ENCODE measurements at regions not wholly inside any gene's neighbourhood (a gene's known extent, or its start where the extent isn't known, plus 50 kb on each side); places are given as distances from the start of the nearest gene placed in this dataset.
"Not testable (repeated sequence)": the region's sequence is repeated elsewhere in the genome, so short reads cannot be mapped to it uniquely, and the experiment has no call there.

GRCh38 chr6:6824381-6824780, 235.9 kb downstream of the LY86 start:
- DNase-seq (no peak), ATAC-seq (no peak)
- intact Hi-C loops (cut with DNase I) = loop anchor here in 1 of 2 donors (10.0 kb wide), 1 partner anchor 60 kb away; no protein-coding TSS in a partner anchor

GRCh38 chr6:6825193-6825784, 236.8 kb downstream of the LY86 start:
- intact Hi-C loops (cut with DNase I) = loop anchor here in 1 of 2 donors (10.0 kb wide), 1 partner anchor 60 kb away; no protein-coding TSS in a partner anchor
- no peak for DNase-seq
- peak in 1 of 2 donors; percentile 45 for ATAC-seq

GRCh38 chr6:6826095-6826901, 237.8 kb downstream of the LY86 start:
- ATAC-seq = peak; percentile 87 to 90
- intact Hi-C loops (cut with DNase I) = loop anchor here in 1 of 2 donors (10.0 kb wide), 1 partner anchor 61 kb away; no protein-coding TSS in a partner anchor
- peak; percentile 50 for DNase-seq

GRCh38 chr6:6826961-6827360, 238.4 kb downstream of the LY86 start:
- no peak for DNase-seq
- intact Hi-C loops (cut with DNase I) = loop anchor here in 1 of 2 donors (10.0 kb wide), 1 partner anchor 62 kb away; no protein-coding TSS in a partner anchor
- ATAC-seq = no peak

GRCh38 chr6:6829872-6830685, 241.6 kb downstream of the LY86 start:
- DNase-seq (no peak), ATAC-seq (no peak)
- intact Hi-C loops (cut with DNase I) = loop anchor here in 1 of 2 donors (10.0 kb wide), 1 partner anchor 65 kb away; no protein-coding TSS in a partner anchor

GRCh38 chr6:6830686-6831063, 242.2 kb downstream of the LY86 start:
- intact Hi-C loops (cut with DNase I); DNase-seq; ATAC-seq: not testable (repeated sequence)

GRCh38 chr6:6832439-6832838, 243.9 kb downstream of the LY86 start:
- intact Hi-C loops (cut with DNase I) = no loop called here
- DNase-seq (no peak), ATAC-seq (no peak)

GRCh38 chr6:6834356-6835222, 246.1 kb downstream of the LY86 start:
- peak; percentile 61 to 87 for ATAC-seq
- intact Hi-C loops (cut with DNase I) = no loop called here
- DNase-seq = no peak

GRCh38 chr6:6835223-6835503, 246.6 kb downstream of the LY86 start:
- ATAC-seq = no peak
- intact Hi-C loops (cut with DNase I) = no loop called here
- no peak for DNase-seq

GRCh38 chr6:6836609-6837406, 248.3 kb downstream of the LY86 start:
- intact Hi-C loops (cut with DNase I) = no loop called here
- ATAC-seq (no peak), DNase-seq (no peak)

- DNase-seq = no peak
- ATAC-seq = no peak
- intact Hi-C loops (cut with DNase I) = no loop called here
Measured at GRCh38 chr6:6837541-6838080, 249.1 kb downstream of the LY86 start.

GRCh38 chr6:6840831-6841291, 252.3 kb downstream of the LY86 start:
- no peak for DNase-seq
- peak; percentile 39 to 50 for ATAC-seq
- intact Hi-C loops (cut with DNase I) = no loop called here

GRCh38 chr6:6841571-6841970, 253.1 kb downstream of the LY86 start:
- DNase-seq (no peak), ATAC-seq (no peak)
- intact Hi-C loops (cut with DNase I) = no loop called here

GRCh38 chr6:6842291-6842690, 253.8 kb downstream of the LY86 start:
- ATAC-seq (no peak), DNase-seq (no peak)
- intact Hi-C loops (cut with DNase I) = no loop called here

GRCh38 chr6:6843057-6843627, 254.6 kb downstream of the LY86 start:
- intact Hi-C loops (cut with DNase I) = no loop called here
- DNase-seq (no peak), ATAC-seq (peak in 1 of 2 donors; percentile 17)

- intact Hi-C loops (cut with DNase I) = no loop called here
- ATAC-seq (no peak), DNase-seq (no peak)
Measured at GRCh38 chr6:6843777-6844176, 255.3 kb downstream of the LY86 start.

GRCh38 chr6:6844530-6844929, 256.0 kb downstream of the LY86 start:
- ATAC-seq = no peak
- DNase-seq = no peak
- intact Hi-C loops (cut with DNase I) = no loop called here

Measured in left cardiac atrium (tissue), 4 donors.